SJCRH30 (cell line): ENCODE measurements at regions not wholly inside any gene's neighbourhood (a gene's known extent, or its start where the extent isn't known, plus 50 kb on each side); places are given as distances from the start of the nearest gene placed in this dataset.
"Not testable (repeated sequence)": the region's sequence is repeated elsewhere in the genome, so short reads cannot be mapped to it uniquely, and the experiment has no call there.

Experiments
- DNase-seq, 2 experiments: peaks; one replicate each; pipeline ENCODE4 v3.0.0-alpha.2; 2015 to 2020
- H3K27ac ChIP-seq: fragments of 250-450 bp; sonication (Bioruptor Pico); 2 replicates; pipeline ENCODE4 v1.5.1; 2020; ENCODE audit warnings: mild to moderate bottlenecking, moderate library complexity
- H3K27me3 ChIP-seq: fragments of 250-450 bp; sonication (Bioruptor Pico); 2 replicates; pipeline ENCODE4 v1.5.1; 2020; ENCODE audit warnings: mild to moderate bottlenecking, moderate library complexity
- H3K36me3 ChIP-seq: fragments of 250-450 bp; sonication (Bioruptor Pico); 2 replicates; pipeline ENCODE4 v1.5.1; 2020; ENCODE audit warnings: mild to moderate bottlenecking, moderate library complexity
- H3K4me1 ChIP-seq: fragments of 250-450 bp; sonication (Bioruptor Pico); 2 replicates; pipeline ENCODE4 v1.5.1; 2020; ENCODE audit warnings: mild to moderate bottlenecking, moderate library complexity
- H3K4me3 ChIP-seq: fragments of 250-450 bp; sonication (Bioruptor Pico); 2 replicates; pipeline ENCODE4 v1.5.1; 2020; ENCODE audit warnings: mild to moderate bottlenecking, moderate library complexity
- H3K9me3 ChIP-seq: fragments of 250-450 bp; sonication (Bioruptor Pico); replicated peaks from 2 replicates; pipeline ENCODE4 v1.5.1; 2020; ENCODE audit warnings: mild to moderate bottlenecking, moderate library complexity

DNA sequence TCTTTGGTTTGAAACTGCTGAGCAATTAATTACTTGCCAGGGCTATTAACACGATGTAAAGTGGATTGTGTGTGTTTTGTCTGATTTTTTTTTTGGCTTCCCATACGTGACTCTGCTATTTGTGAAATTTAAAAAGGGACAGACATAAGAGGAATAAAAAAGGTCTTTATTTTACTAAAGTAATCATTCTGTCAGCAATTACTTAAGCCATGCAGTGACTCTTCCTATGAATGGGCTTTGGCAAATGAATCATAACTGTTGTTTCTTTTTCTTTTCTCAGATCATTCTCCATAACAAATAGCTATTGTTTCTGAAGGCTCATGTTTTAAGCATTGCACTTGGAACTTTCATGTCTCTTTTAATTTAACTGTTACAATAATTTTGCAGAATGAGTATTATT is 461.3 kb upstream of the RORB start:
- no peak for DNase-seq
- H3K4me1 ChIP-seq = no peaks in the 10 kb centered on the region
- H3K27ac ChIP-seq = no peak overlapping the region
- no peaks in the 10 kb centered on the region for H3K9me3 ChIP-seq
- no peak overlapping the region for H3K4me3 ChIP-seq
- no peaks in the 10 kb centered on the region for H3K27me3 ChIP-seq
- H3K36me3 ChIP-seq = no peaks in the 10 kb centered on the region

DNA sequence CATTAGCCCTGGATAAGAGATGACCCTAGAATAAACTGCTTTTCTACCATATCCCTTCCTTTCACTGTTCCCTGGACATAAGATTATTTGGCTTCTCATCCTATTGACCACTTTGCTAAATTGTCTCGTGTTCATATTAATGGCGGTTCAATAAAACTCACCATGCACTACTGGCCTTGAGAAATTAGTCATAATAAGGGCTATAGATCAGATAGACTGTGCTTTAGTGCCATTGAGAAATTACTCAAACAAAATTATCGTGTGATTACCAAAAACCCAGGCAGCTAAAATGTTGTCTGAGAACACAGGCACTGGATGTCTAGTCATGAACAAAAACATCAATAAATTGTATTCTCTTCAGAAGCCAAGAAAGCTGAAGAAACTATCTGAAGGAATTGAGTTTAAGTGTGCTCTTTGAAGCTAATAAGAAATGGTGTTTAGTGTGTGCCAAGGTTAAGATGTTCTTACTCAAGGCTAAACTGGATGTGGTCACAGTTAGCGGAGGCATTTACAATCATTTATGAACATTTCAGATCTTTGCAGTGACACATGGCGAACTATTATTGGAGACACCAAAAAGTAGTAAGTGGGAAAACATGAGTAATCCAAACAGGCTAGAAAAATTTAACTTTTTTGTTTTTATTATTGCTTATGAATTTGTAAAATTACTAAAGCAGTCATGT is 460.4 kb upstream of the RORB start:
- no peak for DNase-seq
- Histone ChIP-seq H3K4me1 (no peaks in the 10 kb centered on the region), H3K36me3 (no peaks in the 10 kb centered on the region), H3K9me3 (no peaks in the 10 kb centered on the region), H3K4me3 (no peak overlapping the region), H3K27ac (no peak overlapping the region), H3K27me3 (no peaks in the 10 kb centered on the region)

DNA sequence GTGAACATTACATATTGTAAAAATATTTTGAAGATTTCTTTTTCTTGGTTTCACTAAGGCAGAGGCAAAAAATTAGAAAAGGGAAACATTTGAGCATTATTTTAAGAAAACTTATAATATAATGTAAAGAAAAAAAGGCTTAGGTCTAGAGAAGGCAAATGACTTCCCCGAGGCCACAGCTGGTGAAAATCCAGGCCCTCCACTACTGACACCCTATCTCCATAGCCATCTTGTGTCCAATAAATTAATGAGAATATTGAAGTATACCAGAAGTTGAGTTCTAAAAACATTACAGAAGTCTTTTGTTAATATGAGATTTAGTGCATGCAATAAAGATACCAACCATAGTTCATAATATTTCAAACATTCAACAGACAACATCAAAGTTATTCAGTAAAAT is 459.9 kb upstream of the RORB start:
- no peaks in the 10 kb centered on the region for H3K9me3 ChIP-seq
- no peak for DNase-seq
- H3K36me3 ChIP-seq = no peaks in the 10 kb centered on the region
- H3K27ac ChIP-seq = no peak overlapping the region
- H3K4me1 ChIP-seq = no peaks in the 10 kb centered on the region
- no peak overlapping the region for H3K4me3 ChIP-seq
- no peaks in the 10 kb centered on the region for H3K27me3 ChIP-seq

DNA sequence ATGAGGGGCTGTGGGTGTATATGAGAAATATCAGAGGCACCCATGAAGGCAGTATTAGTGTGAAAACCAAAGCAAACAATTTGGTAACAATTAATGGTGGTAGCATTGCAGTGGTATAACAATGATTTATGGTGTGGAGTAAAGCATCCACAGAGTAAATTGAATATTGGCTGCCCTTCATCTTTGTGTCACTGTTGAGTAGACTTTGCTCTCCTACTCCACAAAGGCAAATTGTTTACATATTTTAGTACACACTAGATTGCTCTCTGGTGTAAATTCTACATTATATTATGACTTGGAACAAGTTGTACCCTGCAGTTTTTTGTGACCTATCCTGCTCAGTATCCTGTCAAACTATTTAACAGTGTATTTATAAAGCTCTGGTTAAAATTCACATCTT is 455.5 kb upstream of the RORB start:
- no peak for DNase-seq
- no peaks in the 10 kb centered on the region for H3K9me3 ChIP-seq
- no peak overlapping the region for H3K4me3 ChIP-seq
- H3K27me3 ChIP-seq = no peaks in the 10 kb centered on the region
- no peaks in the 10 kb centered on the region for H3K4me1 ChIP-seq
- H3K36me3 ChIP-seq = no peaks in the 10 kb centered on the region
- no peak overlapping the region for H3K27ac ChIP-seq

DNA sequence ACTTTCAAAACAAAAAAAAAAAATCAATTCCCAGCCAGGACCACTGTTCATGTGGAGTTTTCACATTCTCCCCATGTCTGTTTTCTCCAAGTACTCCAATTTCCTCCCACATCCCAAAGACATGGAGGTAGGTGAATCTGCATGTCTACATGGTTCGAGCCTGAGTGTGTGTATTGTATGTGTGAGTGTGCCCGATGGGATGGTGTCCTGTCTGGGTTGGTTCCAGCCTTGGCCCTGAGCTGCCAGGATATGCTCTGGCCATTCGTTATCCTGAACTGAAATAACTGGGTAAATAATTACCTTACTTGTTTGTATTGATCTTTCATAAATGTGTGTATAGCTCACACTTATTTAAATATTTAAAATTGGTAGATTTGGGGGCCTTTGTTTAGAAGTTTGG is 452.3 kb upstream of the RORB start:
- Histone ChIP-seq H3K27me3 (no peaks in the 10 kb centered on the region), H3K36me3 (no peaks in the 10 kb centered on the region), H3K4me3 (no peak overlapping the region), H3K9me3 (no peaks in the 10 kb centered on the region), H3K27ac (no peak overlapping the region), H3K4me1 (no peaks in the 10 kb centered on the region)
- DNase-seq = no peak

DNA sequence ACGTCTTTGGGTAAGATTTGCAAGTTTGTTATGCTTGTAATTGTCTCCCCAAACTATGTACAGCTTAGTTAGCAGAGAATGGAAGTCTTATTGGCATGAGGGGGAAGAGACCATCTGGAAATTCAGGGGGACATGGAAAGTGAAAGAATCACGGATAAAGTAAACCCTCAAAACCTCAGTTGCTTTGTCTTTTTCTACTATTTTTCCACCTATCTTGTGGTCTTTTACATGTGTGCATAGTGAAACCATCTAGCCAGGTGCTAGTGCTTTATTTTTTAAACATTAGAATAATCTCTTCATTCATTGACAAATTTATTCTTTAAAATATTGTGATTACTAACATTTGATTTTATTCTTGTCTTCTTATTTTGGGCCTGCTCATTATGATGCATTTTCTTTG is 441.1 kb upstream of the RORB start:
- H3K4me3 ChIP-seq = no peak overlapping the region
- DNase-seq = no peak
- H3K9me3 ChIP-seq = no peaks in the 10 kb centered on the region
- no peaks in the 10 kb centered on the region for H3K36me3 ChIP-seq
- H3K27ac ChIP-seq = no peak overlapping the region
- no peaks in the 10 kb centered on the region for H3K27me3 ChIP-seq
- H3K4me1 ChIP-seq = no peaks in the 10 kb centered on the region

DNA sequence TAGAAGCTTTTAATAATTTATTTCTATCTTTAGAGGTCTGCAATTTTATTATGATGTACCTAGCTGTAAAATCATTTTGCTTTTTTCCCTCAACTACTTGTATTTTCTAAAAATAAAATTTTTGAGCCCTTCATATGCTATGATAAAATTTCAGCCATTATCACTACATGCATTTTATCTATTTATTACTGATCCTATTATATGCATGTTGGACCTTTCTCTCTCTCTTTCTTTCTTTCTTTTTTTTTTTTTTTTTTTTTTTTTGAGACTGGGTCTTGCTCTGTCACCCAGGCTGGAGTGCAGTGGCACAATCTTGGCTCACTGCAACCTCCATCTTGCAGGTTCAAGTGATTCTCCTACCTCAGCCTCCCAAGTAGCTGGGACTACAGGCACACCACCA is 440.1 kb upstream of the RORB start:
- not testable (repeated sequence) for H3K36me3 ChIP-seq, DNase-seq, H3K27me3 ChIP-seq, H3K4me1 ChIP-seq, H3K9me3 ChIP-seq, H3K4me3 ChIP-seq, H3K27ac ChIP-seq

DNA sequence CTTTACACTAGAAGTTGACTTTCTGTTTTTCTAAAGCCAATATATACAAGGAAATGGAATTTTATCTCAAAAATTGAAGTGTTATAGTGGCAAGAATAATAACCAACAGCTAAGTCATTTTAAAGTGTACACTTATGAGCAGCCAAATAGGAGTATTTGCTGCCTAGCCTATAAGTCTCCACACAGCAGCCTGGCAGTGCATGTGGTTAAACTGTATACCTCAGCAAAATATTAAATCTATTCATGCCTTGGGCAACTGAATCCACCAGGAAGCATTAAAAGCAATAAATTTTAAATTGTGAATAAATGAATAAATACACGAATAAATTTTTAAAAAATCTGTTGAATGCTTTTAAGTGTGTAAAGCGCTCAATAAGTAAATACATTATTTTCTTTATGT is 432.4 kb upstream of the RORB start:
- H3K4me3 ChIP-seq = no peak overlapping the region
- no peaks in the 10 kb centered on the region for H3K36me3 ChIP-seq
- no peak overlapping the region for H3K27ac ChIP-seq
- H3K4me1 ChIP-seq = no peaks in the 10 kb centered on the region
- H3K27me3 ChIP-seq = no peaks in the 10 kb centered on the region; the same call in 1 of the 2 replicates
- no peaks in the 10 kb centered on the region for H3K9me3 ChIP-seq
- no peak for DNase-seq

DNA sequence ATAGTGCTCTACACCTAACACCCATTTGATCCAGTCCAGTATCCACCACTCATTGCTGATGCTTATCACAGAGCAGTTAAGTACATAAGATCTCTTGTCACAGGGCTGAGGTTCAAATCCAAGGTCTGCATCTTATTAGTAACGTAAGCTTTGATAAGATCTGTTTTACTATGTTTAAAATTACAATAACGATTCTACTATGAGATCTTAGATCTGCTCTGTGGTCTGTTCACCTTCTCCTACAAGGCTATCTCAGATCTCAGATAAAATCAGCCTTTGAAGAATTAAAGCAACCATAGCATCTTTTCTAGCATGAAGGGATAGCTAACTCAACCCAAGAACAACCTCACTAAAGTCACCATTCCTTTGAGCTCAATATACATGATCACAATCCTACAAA is 431.0 kb upstream of the RORB start:
- no peaks in the 10 kb centered on the region for H3K36me3 ChIP-seq
- H3K9me3 ChIP-seq = no peaks in the 10 kb centered on the region
- no peak for DNase-seq
- H3K4me3 ChIP-seq = no peak overlapping the region
- no peaks in the 10 kb centered on the region; the same call in 1 of the 2 replicates for H3K27me3 ChIP-seq
- H3K4me1 ChIP-seq = no peaks in the 10 kb centered on the region
- H3K27ac ChIP-seq = no peak overlapping the region

DNA sequence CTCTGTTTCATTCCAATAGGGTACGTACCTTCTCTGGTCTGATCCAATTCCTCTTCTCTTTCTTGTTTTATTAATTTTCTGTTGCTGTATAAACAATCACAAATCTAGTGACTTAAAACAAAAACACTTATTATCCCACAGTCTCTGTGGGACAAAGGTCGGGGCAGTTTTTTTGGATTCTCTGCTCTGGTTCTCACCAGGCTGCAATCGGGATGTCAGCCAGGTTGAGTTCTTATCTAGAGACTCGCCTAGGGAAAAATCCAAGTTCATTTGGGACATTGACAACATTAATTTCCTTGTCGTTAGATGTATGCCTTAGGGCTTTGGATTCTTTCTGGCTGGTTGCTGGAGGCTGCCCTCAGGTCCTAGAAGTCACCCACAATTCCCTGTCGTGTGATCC is 430.5 kb upstream of the RORB start:
- Histone ChIP-seq H3K4me1 (no peaks in the 10 kb centered on the region), H3K4me3 (no peak overlapping the region), H3K27me3 (no peaks in the 10 kb centered on the region; the same call in 1 of the 2 replicates), H3K9me3 (no peaks in the 10 kb centered on the region), H3K27ac (no peak overlapping the region), H3K36me3 (no peaks in the 10 kb centered on the region)
- no peak for DNase-seq

DNA sequence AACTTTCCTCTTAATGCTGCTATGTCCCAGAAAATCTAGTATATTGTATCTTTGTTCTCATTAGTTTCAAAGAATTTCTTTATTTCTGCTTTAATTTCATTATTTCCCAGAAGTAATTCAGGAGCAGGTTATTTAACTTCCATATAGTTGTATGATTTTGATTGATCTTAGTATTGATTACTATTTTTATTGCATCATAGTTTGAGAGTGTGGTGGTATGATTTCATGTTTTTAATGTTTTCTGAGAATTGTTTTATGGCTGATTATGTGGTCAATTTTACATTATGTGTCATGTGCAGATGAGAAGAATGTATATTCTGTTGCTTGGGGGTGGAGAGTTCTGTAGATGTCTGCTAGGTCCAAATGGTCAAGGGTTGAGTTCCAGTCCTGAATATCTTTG is 425.6 kb upstream of the RORB start:
- Histone ChIP-seq H3K4me1 (no peaks in the 10 kb centered on the region), H3K36me3 (no peaks in the 10 kb centered on the region), H3K27ac (no peak overlapping the region), H3K27me3 (no peaks in the 10 kb centered on the region), H3K9me3 (no peaks in the 10 kb centered on the region), H3K4me3 (no peak overlapping the region)
- no peak for DNase-seq

DNA sequence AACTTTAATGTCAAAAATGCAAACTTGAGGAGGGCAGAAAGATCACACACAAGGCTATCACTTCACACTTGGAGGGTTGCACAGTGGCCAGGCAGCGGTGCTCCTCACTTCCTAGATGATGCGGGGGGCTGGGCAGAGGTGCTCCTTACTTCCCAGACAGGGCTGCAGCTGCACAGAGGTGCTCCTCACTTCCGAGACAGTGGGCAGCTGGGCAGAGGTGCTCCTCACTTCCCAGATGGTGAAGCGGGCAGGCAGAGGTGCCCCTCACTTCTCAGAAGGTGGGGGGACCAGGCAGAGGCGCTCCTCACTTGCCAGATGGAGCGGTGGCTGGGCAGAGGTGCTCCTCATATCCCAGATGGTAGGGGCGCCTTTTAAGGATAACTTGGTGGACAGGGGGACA is 423.2 kb upstream of the RORB start:
- DNase-seq = no peak
- Histone ChIP-seq H3K9me3 (no peaks in the 10 kb centered on the region), H3K4me1 (no peaks in the 10 kb centered on the region), H3K4me3 (no peak overlapping the region), H3K36me3 (no peaks in the 10 kb centered on the region), H3K27ac (no peak overlapping the region), H3K27me3 (no peaks in the 10 kb centered on the region)

DNA sequence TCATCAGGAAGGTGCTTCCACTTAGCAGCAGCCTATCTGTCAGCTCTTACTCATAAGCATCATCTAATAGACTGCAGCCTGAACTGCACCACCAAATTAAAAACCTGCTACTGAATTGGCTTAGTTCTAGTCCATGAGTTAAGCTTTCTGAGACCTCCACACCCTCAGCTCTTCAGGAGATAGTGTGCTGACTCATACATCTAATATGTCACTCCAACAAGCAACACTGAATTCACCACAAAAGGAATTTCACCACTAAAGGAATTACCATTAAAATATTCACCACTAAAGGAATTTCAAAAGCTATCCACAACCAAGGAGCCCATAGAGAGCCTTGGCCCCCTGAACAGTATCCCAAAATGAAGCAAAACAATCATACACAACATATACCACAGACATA is 418.5 kb upstream of the RORB start:
- H3K27ac ChIP-seq = no peak overlapping the region
- no peaks in the 10 kb centered on the region for H3K9me3 ChIP-seq
- H3K4me1 ChIP-seq = no peaks in the 10 kb centered on the region
- peak in 1 of 2 experiments; percentile 7 for DNase-seq
- no peaks in the 10 kb centered on the region for H3K36me3 ChIP-seq
- H3K27me3 ChIP-seq = no peaks in the 10 kb centered on the region
- no peak overlapping the region for H3K4me3 ChIP-seq

DNA sequence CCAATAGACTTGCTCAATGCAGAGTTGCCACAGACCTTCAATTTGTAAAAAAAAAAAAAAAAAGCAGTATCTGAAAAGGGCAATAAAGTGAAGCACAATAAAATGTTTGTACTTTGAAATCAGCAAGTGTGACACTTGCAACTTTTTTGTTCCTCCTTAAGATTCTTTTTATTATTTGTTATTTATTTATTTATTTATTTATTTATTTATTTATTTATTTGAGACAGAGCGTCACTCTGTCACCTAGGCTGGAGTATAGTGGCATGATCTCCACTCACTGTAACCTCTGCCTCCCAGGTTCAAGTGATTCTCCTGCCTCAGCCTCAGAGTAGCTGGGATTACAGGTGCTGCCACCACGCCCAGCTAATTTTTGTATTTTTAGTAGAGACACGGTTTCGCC is 416.5 kb upstream of the RORB start:
- H3K36me3 ChIP-seq, H3K27me3 ChIP-seq, H3K4me1 ChIP-seq, DNase-seq, H3K27ac ChIP-seq, H3K4me3 ChIP-seq, H3K9me3 ChIP-seq: not testable (repeated sequence)

DNA sequence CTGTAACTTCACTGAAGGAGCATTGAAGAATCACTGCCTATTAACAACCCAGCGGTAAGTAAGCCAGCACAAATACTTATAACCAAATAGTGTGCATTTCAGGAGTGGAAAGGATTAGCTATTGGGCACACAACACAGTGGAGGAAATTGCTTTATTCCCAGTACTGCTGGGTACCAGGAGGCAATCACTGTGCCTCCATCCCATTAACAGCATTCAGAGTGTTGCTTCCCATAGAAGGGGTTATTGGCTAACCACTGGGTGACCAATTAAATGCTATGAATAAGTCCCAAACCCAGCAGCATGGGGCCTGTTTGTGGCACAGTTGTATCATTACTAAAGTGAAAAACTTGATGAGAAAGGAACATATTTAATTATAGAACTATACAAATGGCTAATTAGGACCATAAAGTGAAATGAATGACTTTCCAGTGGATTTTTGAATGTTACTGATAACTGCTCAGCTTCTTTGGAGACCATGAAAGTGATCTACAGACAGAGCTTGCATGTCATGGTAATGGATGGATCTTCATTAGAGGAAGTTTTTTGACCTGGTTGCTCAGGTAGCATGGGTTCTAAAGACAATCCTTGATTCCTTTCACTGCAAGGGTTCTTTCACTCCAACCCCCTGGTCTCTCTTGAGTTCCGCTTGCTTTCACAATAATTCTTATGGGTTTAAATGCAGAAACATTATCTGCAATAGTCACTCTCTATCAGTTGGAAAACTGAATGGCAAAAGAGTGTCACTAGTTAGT is 413.3 kb upstream of the RORB start:
- H3K27ac ChIP-seq = no peak overlapping the region
- H3K9me3 ChIP-seq = no peaks in the 10 kb centered on the region
- no peaks in the 10 kb centered on the region for H3K27me3 ChIP-seq
- no peak for DNase-seq
- no peaks in the 10 kb centered on the region for H3K36me3 ChIP-seq
- no peak overlapping the region for H3K4me3 ChIP-seq
- H3K4me1 ChIP-seq = no peaks in the 10 kb centered on the region
